Thyroid gland (tissue), 4 donors: ENCODE measurements at regions not wholly inside any gene's neighbourhood (a gene's known extent, or its start where the extent isn't known, plus 50 kb on each side); places are given as distances from the start of the nearest gene placed in this dataset.

Experiments used
- CTCF ChIP-seq, 6 experiments: fragments of 200-600 bp in 3 of 6; fragments of 450-650 bp in 3 of 6; sonication (generic) in 3 of 6; IDR thresholded peaks; one replicate each; pipeline ENCODE4 v1.5.1; 2016 to 2019; ENCODE audit warnings: antibody characterized with exemption in 6 of 6, mild to moderate bottlenecking in 2 of 6, inconsistent platforms in 1 of 6, moderate library complexity in 1 of 6
- POLR2A ChIP-seq, 2 donors: fragments of 450-650 bp; IDR thresholded peaks; one replicate each; pipeline ENCODE4 v1.6.1; 2017; ENCODE audit warnings: antibody characterized with exemption in 2 of 2, mild to moderate bottlenecking in 2 of 2, moderate library complexity in 1 of 2

DNA sequence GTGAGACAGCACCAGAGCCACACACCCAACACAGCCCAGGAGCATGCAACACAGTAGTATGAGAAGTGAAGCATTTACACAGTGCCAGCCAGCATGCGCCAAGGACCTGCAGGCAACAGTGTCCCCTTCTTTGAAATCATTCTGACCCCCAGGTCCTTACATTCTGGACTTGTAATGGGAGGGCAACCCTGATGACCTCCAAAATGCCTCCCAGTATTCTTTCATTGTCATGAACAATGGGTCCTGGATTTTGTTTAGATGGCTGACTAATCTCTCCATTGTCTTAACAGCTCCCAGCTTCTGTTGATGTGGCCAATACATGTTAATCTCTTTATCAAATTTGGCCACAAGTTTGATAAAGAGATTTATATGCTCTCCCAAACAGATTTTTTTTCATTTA is 417.1 kb downstream of the DMRTA1 start:
- TF ChIP-seq CTCF (IDR thresholded peaks at IDR 0.05), result no peak
- TF ChIP-seq POLR2A (IDR thresholded peaks at IDR 0.05), result no peak
